Fibroblast of lung (primary cell): ENCODE measurements at regions not wholly inside any gene's neighbourhood (a gene's known extent, or its start where the extent isn't known, plus 50 kb on each side); places are given as distances from the start of the nearest gene placed in this dataset.

Experiments used
- DNase-seq, 2 donors: peaks; one replicate each; pipeline versions ENCODE4 v3.0.0 to v3.0.0-alpha.2; 2010; ENCODE audit warnings: low read depth in 2 of 2
- H2AFZ ChIP-seq: 2 replicates; pipeline ENCODE4 v1.5.1; 2012; ENCODE audit warnings: low read length, control low read depth, inconsistent platforms
- H3K27ac ChIP-seq: 2 replicates; pipeline ENCODE4 v1.5.1; 2011; ENCODE audit warnings: low read length, control low read depth; ENCODE audit not compliant: insufficient read depth
- H3K27me3 ChIP-seq: 2 replicates; pipeline ENCODE4 v1.5.1; 2011; ENCODE audit warnings: mild to moderate bottlenecking, low read length; ENCODE audit not compliant: control insufficient read depth, insufficient read depth
- H3K36me3 ChIP-seq: 2 replicates; pipeline ENCODE4 v1.5.1; 2011; ENCODE audit warnings: low read length; ENCODE audit not compliant: control insufficient read depth, insufficient read depth
- H3K4me1 ChIP-seq: 2 replicates; pipeline ENCODE4 v1.5.1; 2011; ENCODE audit warnings: low read length; ENCODE audit not compliant: control insufficient read depth, insufficient read depth; ENCODE audit errors: extremely low read depth
- H3K4me2 ChIP-seq: 2 replicates; pipeline ENCODE4 v1.5.1; 2011; ENCODE audit warnings: low read length, control low read depth; ENCODE audit not compliant: insufficient read depth; ENCODE audit errors: extremely low read depth
- H3K4me3 ChIP-seq, 4 experiments: fragments of 200-600 bp in 1 of 4; sonication (generic) in 1 of 4; replicated peaks in 1 of 4; 2 replicates each; pipeline ENCODE4 v1.5.1; 2011 to 2016; ENCODE audit warnings: low read length in 4 of 4, low read depth in 3 of 4, mild to moderate bottlenecking in 3 of 4, control low read depth in 2 of 4, inconsistent platforms in 1 of 4, mixed read lengths in 1 of 4; ENCODE audit not compliant: insufficient read depth in 1 of 4; ENCODE audit errors: control extremely low read depth in 1 of 4
- H3K79me2 ChIP-seq: 2 replicates; pipeline ENCODE4 v1.5.1; 2012; ENCODE audit warnings: mild to moderate bottlenecking, low read length, inconsistent platforms; ENCODE audit not compliant: control insufficient read depth, insufficient read depth
- H3K9ac ChIP-seq: 2 replicates; pipeline ENCODE4 v1.5.1; 2011; ENCODE audit warnings: mild to moderate bottlenecking, low read length, control low read depth; ENCODE audit not compliant: insufficient read depth
- H3K9me3 ChIP-seq: 2 replicates; pipeline ENCODE4 v1.5.1; 2012; ENCODE audit warnings: low read depth, low read length; ENCODE audit not compliant: control insufficient read depth, insufficient read depth
- H4K20me1 ChIP-seq: 2 replicates; pipeline ENCODE4 v1.5.1; 2011; ENCODE audit warnings: low read length; ENCODE audit not compliant: control insufficient read depth, insufficient read depth; ENCODE audit errors: extremely low read depth
- CTCF ChIP-seq, 2 donors: IDR thresholded peaks in 1 of 2; conservative IDR thresholded peaks in 1 of 2; 1 replicate in 1 of 2; 2 replicates in 1 of 2; pipeline ENCODE4 v1.5.1; 2011 to 2012; ENCODE audit warnings: low read length in 2 of 2, control low read depth in 1 of 2, inconsistent platforms in 1 of 2, low read depth in 1 of 2, mild to moderate bottlenecking in 1 of 2
- EZH2 ChIP-seq: IDR thresholded peaks from 2 replicates; pipeline ENCODE4 v1.5.1; 2012; ENCODE audit warnings: low read length, control low read depth, mild to moderate bottlenecking; ENCODE audit errors: missing control alignments

GRCh38 chr5:159602434-159602833, 272.1 kb upstream of the IL12B start:
- no peak for TF ChIP-seq EZH2
- no peak for TF ChIP-seq CTCF (conservative IDR thresholded peaks at IDR 0.05 in 1 of 2, IDR thresholded peaks at IDR 0.05 in 1 of 2; ENCODE audit: low read depth in 1 of 2, low read length in 2 of 2)
- no peaks in the 10 kb centered on the region for H3K9me3 ChIP-seq
- no peaks in the 10 kb centered on the region for H3K27me3 ChIP-seq
- H3K4me1 ChIP-seq = no peaks in the 10 kb centered on the region
- no peaks in the 10 kb centered on the region for H3K36me3 ChIP-seq
- H3K79me2 ChIP-seq = no peaks in the 10 kb centered on the region
- no peak overlapping the region for H3K9ac ChIP-seq
- H3K4me2 ChIP-seq = no peak overlapping the region
- peak in 1 of 2 donors; percentile 55 for DNase-seq
- H3K27ac ChIP-seq = no peak overlapping the region
- no peak overlapping the region for H3K4me3 ChIP-seq
- H4K20me1 ChIP-seq = no peaks in the 10 kb centered on the region
- H2AFZ ChIP-seq = no peak overlapping the region

GRCh38 chr5:159605585-159605984, 275.3 kb upstream of the IL12B start:
- H3K27me3 ChIP-seq = no peaks in the 10 kb centered on the region
- H4K20me1 ChIP-seq = no peaks in the 10 kb centered on the region
- no peak overlapping the region for H3K4me2 ChIP-seq
- H3K27ac ChIP-seq = no peak overlapping the region
- peak; percentile 45 to 91 for DNase-seq
- H3K4me1 ChIP-seq = no peaks in the 10 kb centered on the region
- H3K9ac ChIP-seq = no peak overlapping the region
- TF ChIP-seq CTCF (conservative IDR thresholded peaks at IDR 0.05 in 1 of 2, IDR thresholded peaks at IDR 0.05 in 1 of 2; ENCODE audit: low read depth in 1 of 2, low read length in 2 of 2) (no peak), EZH2 (no peak)
- no peaks in the 10 kb centered on the region for H3K36me3 ChIP-seq
- H3K9me3 ChIP-seq = no peaks in the 10 kb centered on the region
- no peaks in the 10 kb centered on the region for H3K79me2 ChIP-seq
- H3K4me3 ChIP-seq = no peak overlapping the region
- no peak overlapping the region for H2AFZ ChIP-seq

GRCh38 chr5:159609359-159609758, 279.1 kb upstream of the IL12B start:
- no peaks in the 10 kb centered on the region for H3K27me3 ChIP-seq
- H3K4me2 ChIP-seq = no peak overlapping the region
- TF ChIP-seq CTCF (conservative IDR thresholded peaks at IDR 0.05 in 1 of 2, IDR thresholded peaks at IDR 0.05 in 1 of 2; ENCODE audit: low read depth in 1 of 2, low read length in 2 of 2) = no peak
- no peak for TF ChIP-seq EZH2
- H4K20me1 ChIP-seq = no peaks in the 10 kb centered on the region
- peak in 1 of 2 donors; percentile 19 for DNase-seq
- H3K79me2 ChIP-seq = no peaks in the 10 kb centered on the region
- no peak overlapping the region for H2AFZ ChIP-seq
- H3K9me3 ChIP-seq = no peaks in the 10 kb centered on the region
- no peak overlapping the region for H3K4me3 ChIP-seq
- no peaks in the 10 kb centered on the region for H3K36me3 ChIP-seq
- no peak overlapping the region for H3K9ac ChIP-seq
- no peaks in the 10 kb centered on the region for H3K4me1 ChIP-seq
- H3K27ac ChIP-seq = no peak overlapping the region
